Loucy (cell line): ENCODE measurements at regions not wholly inside any gene's neighbourhood (a gene's known extent, or its start where the extent isn't known, plus 50 kb on each side); places are given as distances from the start of the nearest gene placed in this dataset.

Experiments
- H2AFZ ChIP-seq: fragments of 200-600 bp; sonication (generic); 2 replicates; pipeline ENCODE4 v1.6.0; 2016; ENCODE audit warnings: antibody characterized with exemption, mild to moderate bottlenecking, low read length, moderate library complexity
- H3F3A ChIP-seq: fragments of 200-600 bp; 2 replicates; pipeline ENCODE4 v1.6.0; 2016; ENCODE audit warnings: antibody characterized with exemption, low read depth, mild to moderate bottlenecking
- H3K27me3 ChIP-seq: fragments of 200-600 bp; sonication (generic); 2 replicates; pipeline ENCODE4 v1.6.1; 2014; ENCODE audit warnings: low read length, mild to moderate bottlenecking; ENCODE audit not compliant: insufficient read depth, poor library complexity, severe bottlenecking
- H3K36me3 ChIP-seq: fragments of 200-600 bp; sonication (generic); 2 replicates; pipeline ENCODE4 v1.6.1; 2016; ENCODE audit warnings: low read length; ENCODE audit not compliant: insufficient read depth
- H3K4me1 ChIP-seq: fragments of 200-600 bp; sonication (generic); 2 replicates; pipeline ENCODE4 v1.5.1; 2014; ENCODE audit warnings: low read length, mild to moderate bottlenecking; ENCODE audit not compliant: insufficient read depth, poor library complexity, severe bottlenecking
- H3K4me2 ChIP-seq: fragments of 200-600 bp; sonication (generic); 2 replicates; pipeline ENCODE4 v1.6.0; 2014; ENCODE audit warnings: antibody characterized with exemption, low read length, low read depth, mild to moderate bottlenecking; ENCODE audit not compliant: poor library complexity, severe bottlenecking
- H3K4me3 ChIP-seq: fragments of 200-600 bp; sonication (generic); 2 replicates; pipeline ENCODE4 v1.5.1; 2014; ENCODE audit warnings: low read length, mild to moderate bottlenecking, mixed read lengths; ENCODE audit not compliant: poor library complexity, severe bottlenecking
- H3K79me2 ChIP-seq: fragments of 200-600 bp; sonication (generic); 2 replicates; pipeline ENCODE4 v1.6.1; 2014; ENCODE audit warnings: low read length; ENCODE audit not compliant: insufficient read depth
- H3K9ac ChIP-seq: fragments of 200-600 bp; sonication (generic); 2 replicates; pipeline ENCODE4 v1.6.0; 2014; ENCODE audit warnings: mild to moderate bottlenecking, low read depth, low read length, moderate library complexity; ENCODE audit not compliant: poor library complexity, severe bottlenecking
- H3K9me2 ChIP-seq: fragments of 200-600 bp; sonication (generic); replicated peaks from 2 replicates; pipeline ENCODE4 v1.6.1; 2016; ENCODE audit warnings: low read depth, low read length, mixed read lengths
- H3K9me3 ChIP-seq: fragments of 200-600 bp; sonication (generic); 2 replicates; pipeline ENCODE4 v1.6.1; 2014; ENCODE audit warnings: mild to moderate bottlenecking, antibody characterized with exemption, low read length, low read depth; ENCODE audit not compliant: insufficient read depth
- H4K20me1 ChIP-seq: fragments of 200-600 bp; sonication (generic); 2 replicates; pipeline ENCODE4 v1.6.0; 2014; ENCODE audit warnings: antibody characterized with exemption, low read length, mild to moderate bottlenecking; ENCODE audit not compliant: insufficient read depth, poor library complexity, severe bottlenecking
- EZH2phosphoT487 ChIP-seq: fragments of 200-600 bp; IDR thresholded peaks from 2 replicates; pipeline ENCODE4 v1.6.1; 2018; ENCODE audit warnings: antibody characterized with exemption, mild to moderate bottlenecking, moderate library complexity, borderline replicate concordance
- TF ChIP-seq, protein P1 (sequence below): fragments of 200-600 bp; sonication (generic); conservative IDR thresholded peaks from 2 replicates; pipeline ENCODE4 v1.5.1; 2014; ENCODE audit warnings: mild to moderate bottlenecking, antibody characterized with exemption, low read length

DNA sequence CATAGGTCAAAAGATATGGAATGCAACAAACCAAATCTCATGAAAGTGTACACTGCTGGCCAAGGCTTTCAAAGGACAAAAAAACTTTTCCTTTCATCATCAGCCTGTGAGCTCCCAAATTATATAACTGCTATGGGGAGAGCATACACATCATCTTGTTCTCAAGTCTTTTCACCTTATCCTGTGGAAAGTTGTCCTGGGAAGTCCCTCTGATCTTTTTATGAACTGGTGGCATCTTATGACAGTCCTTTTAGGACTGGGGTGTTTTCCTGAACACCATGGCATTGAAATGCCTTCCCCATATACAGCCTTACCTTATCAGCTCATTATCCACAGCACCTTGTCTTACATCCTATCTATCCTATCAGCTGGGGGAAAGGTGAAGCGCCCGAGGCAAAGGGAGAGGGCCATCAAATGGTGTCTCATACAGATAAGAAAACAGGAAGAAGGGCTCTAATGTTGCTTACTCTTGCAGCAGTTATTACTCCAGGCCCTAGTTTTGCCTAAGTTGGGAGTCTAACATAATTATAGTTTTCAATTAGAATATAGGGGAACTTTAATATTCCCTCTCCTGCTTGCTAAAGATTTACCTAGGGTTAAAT, 61.5 kb upstream of the GOLIM4 start:
- Histone ChIP-seq H3K4me2 (no peak overlapping the region), H3K36me3 (no peaks in the 10 kb centered on the region), H3K4me1 (peaks cover 3% of the 10 kb centered on the region), H3K9me2 (no peaks in the 10 kb centered on the region), H3K9me3 (no peaks in the 10 kb centered on the region; the same call in 1 of the 2 replicates), H2AFZ (no peak overlapping the region), H3K27me3 (no peaks in the 10 kb centered on the region), H3K4me3 (no peak overlapping the region), H3K79me2 (no peaks in the 10 kb centered on the region), H3F3A (no peaks in the 10 kb centered on the region), H4K20me1 (no peaks in the 10 kb centered on the region), H3K9ac (no peak overlapping the region)
- no peak for TF ChIP-seq EZH2phosphoT487
- TF ChIP-seq, protein P1, sequence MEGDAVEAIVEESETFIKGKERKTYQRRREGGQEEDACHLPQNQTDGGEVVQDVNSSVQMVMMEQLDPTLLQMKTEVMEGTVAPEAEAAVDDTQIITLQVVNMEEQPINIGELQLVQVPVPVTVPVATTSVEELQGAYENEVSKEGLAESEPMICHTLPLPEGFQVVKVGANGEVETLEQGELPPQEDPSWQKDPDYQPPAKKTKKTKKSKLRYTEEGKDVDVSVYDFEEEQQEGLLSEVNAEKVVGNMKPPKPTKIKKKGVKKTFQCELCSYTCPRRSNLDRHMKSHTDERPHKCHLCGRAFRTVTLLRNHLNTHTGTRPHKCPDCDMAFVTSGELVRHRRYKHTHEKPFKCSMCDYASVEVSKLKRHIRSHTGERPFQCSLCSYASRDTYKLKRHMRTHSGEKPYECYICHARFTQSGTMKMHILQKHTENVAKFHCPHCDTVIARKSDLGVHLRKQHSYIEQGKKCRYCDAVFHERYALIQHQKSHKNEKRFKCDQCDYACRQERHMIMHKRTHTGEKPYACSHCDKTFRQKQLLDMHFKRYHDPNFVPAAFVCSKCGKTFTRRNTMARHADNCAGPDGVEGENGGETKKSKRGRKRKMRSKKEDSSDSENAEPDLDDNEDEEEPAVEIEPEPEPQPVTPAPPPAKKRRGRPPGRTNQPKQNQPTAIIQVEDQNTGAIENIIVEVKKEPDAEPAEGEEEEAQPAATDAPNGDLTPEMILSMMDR = no peak

DNA sequence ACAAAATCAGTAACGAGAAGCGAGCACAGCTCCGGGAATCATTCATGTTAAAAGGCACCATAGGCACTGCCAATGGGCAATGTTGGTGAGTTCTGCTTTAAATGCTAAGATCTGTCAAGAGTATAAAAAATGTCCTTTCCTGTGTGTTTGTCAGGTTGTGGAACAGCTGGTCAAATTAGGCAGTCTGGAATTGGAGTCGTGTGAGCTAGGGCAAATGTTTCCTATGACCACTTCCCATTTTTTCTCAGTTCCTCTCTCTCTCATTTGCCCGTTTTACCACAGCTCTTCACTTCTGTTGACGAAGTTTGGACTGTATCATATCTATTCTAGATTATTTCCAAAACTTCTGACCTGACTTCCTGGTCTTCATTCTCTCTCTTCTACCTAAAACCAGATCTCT, 60.8 kb upstream of the GOLIM4 start:
- Histone ChIP-seq H3K79me2 (no peaks in the 10 kb centered on the region), H3K36me3 (no peaks in the 10 kb centered on the region), H3F3A (no peaks in the 10 kb centered on the region), H3K9me2 (no peaks in the 10 kb centered on the region), H3K9ac (no peak overlapping the region), H3K4me3 (no peak overlapping the region), H3K4me1 (no peaks in the 10 kb centered on the region), H2AFZ (no peak overlapping the region), H3K9me3 (no peaks in the 10 kb centered on the region; the same call in 1 of the 2 replicates), H3K4me2 (no peak overlapping the region), H4K20me1 (no peaks in the 10 kb centered on the region), H3K27me3 (no peaks in the 10 kb centered on the region)
- TF ChIP-seq, protein P1 = no peak
- no peak for TF ChIP-seq EZH2phosphoT487

GRCh38 chr3:168155303-168155702, 59.6 kb upstream of the GOLIM4 start:
- no peak overlapping the region for H3K4me2 ChIP-seq
- no peaks in the 10 kb centered on the region for H3K36me3 ChIP-seq
- no peaks in the 10 kb centered on the region for H4K20me1 ChIP-seq
- no peak overlapping the region for H2AFZ ChIP-seq
- H3K4me1 ChIP-seq = no peaks in the 10 kb centered on the region
- no peaks in the 10 kb centered on the region for H3K79me2 ChIP-seq
- H3F3A ChIP-seq = no peaks in the 10 kb centered on the region
- no peaks in the 10 kb centered on the region for H3K9me2 ChIP-seq
- no peak for TF ChIP-seq EZH2phosphoT487
- TF ChIP-seq, protein P1 = no peak
- H3K4me3 ChIP-seq = no peak overlapping the region
- H3K27me3 ChIP-seq = no peaks in the 10 kb centered on the region
- H3K9ac ChIP-seq = no peak overlapping the region
- no peaks in the 10 kb centered on the region; the same call in 1 of the 2 replicates for H3K9me3 ChIP-seq
